Tongue (tissue), 1 donor: ENCODE measurements at regions not wholly inside any gene's neighbourhood (a gene's known extent, or its start where the extent isn't known, plus 50 kb on each side); places are given as distances from the start of the nearest gene placed in this dataset.
"Not testable (repeated sequence)": the region's sequence is repeated elsewhere in the genome, so short reads cannot be mapped to it uniquely, and the experiment has no call there.

Experiments
- DNase-seq: peaks from one replicate; pipeline ENCODE4 v3.0.0-alpha.2; 2015

GRCh38 chr11:122604621-122605020, 50.9 kb upstream of the UBASH3B start:
- DNase-seq = no peak

GRCh38 chr11:122601141-122602125, 54.1 kb upstream of the UBASH3B start:
- DNase-seq = peak; percentile 74

- DNase-seq = no peak
Observed at GRCh38 chr11:122600290-122600689, 55.2 kb upstream of the UBASH3B start.

- no peak for DNase-seq
Observed at GRCh38 chr11:122599434-122599833, 56.1 kb upstream of the UBASH3B start.

GRCh38 chr11:122598971-122599370, 56.6 kb upstream of the UBASH3B start:
- no peak for DNase-seq

GRCh38 chr11:122597511-122597910, 58.0 kb upstream of the UBASH3B start:
- peak; percentile 68 for DNase-seq

- DNase-seq = no peak
Observed at GRCh38 chr11:122594986-122595645, 60.4 kb upstream of the UBASH3B start.

GRCh38 chr11:122593473-122594420, 61.8 kb upstream of the UBASH3B start:
- DNase-seq = no peak

- DNase-seq = no peak
Observed at GRCh38 chr11:122592641-122593040, 62.9 kb upstream of the UBASH3B start.

GRCh38 chr11:122584670-122585069, 70.9 kb upstream of the UBASH3B start:
- no peak for DNase-seq

- not testable (repeated sequence) for DNase-seq
Observed at GRCh38 chr11:122580071-122580470, 75.5 kb upstream of the UBASH3B start.

GRCh38 chr11:122578171-122578825, 77.2 kb upstream of the UBASH3B start:
- no peak for DNase-seq

- no peak for DNase-seq
Observed at GRCh38 chr11:122572592-122572991, 82.9 kb upstream of the UBASH3B start.

- no peak for DNase-seq
Observed at GRCh38 chr11:122563761-122564160, 91.8 kb upstream of the UBASH3B start.

- DNase-seq = no peak
Observed at GRCh38 chr11:122559734-122560382, 95.7 kb upstream of the UBASH3B start.

- not testable (repeated sequence) for DNase-seq
Observed at GRCh38 chr11:122559218-122559617, 96.3 kb upstream of the UBASH3B start.

- DNase-seq = peak; percentile 6
Observed at GRCh38 chr11:122557163-122557562, 98.4 kb upstream of the UBASH3B start.

GRCh38 chr11:122556605-122557004, 98.9 kb upstream of the UBASH3B start:
- peak; percentile 74 for DNase-seq

GRCh38 chr11:122538060-122538459, 117.5 kb upstream of the UBASH3B start:
- no peak for DNase-seq

- DNase-seq = no peak
Observed at GRCh38 chr11:122524898-122525297, 130.6 kb upstream of the UBASH3B start.
